ENCODE measurements at regions not wholly inside any gene's neighbourhood (a gene's known extent, or its start where the extent isn't known, plus 50 kb on each side); places are given as distances from the start of the nearest gene placed in this dataset.

DNA sequence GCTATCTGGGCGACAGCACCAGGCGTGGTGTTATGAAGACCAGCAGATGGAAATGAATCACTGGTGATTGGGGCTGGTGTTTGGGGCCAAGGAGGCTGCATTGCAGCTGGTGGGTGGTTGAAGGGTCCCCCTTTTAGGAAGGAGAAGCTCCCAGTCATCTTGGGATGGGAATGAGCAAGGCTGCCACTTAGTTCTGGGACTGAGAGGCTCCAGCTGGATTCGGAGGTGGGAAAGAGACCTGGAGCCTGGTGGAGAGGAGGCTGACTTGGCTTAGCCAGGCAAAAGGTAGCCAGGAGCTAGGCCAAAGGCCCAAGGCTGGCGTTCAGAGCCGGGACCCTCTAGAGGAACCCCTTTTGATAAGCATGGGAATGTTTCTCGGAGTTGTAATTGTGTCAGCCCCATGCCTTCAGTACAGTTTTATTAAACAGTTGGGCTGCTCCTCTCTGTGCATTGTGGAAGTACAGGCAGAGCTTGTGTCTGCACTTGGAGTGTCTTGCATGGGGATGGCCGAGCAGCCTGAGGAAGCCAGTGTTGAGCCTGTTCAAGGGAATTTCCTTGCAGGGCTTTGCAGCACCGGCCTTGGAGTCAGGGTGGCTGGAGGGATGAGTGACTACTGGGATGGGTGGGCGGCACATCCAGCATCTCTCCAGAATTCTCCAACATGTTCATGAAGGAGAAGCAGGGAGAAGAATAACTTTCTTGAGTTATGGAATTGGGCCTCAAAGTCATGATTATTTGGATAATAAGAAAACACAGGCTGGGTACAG, 234.9 kb downstream of the BAMBI start:
- no peak for TF ChIP-seq POLR2A (IDR thresholded peaks at IDR 0.05)
- TF ChIP-seq, protein P1, sequence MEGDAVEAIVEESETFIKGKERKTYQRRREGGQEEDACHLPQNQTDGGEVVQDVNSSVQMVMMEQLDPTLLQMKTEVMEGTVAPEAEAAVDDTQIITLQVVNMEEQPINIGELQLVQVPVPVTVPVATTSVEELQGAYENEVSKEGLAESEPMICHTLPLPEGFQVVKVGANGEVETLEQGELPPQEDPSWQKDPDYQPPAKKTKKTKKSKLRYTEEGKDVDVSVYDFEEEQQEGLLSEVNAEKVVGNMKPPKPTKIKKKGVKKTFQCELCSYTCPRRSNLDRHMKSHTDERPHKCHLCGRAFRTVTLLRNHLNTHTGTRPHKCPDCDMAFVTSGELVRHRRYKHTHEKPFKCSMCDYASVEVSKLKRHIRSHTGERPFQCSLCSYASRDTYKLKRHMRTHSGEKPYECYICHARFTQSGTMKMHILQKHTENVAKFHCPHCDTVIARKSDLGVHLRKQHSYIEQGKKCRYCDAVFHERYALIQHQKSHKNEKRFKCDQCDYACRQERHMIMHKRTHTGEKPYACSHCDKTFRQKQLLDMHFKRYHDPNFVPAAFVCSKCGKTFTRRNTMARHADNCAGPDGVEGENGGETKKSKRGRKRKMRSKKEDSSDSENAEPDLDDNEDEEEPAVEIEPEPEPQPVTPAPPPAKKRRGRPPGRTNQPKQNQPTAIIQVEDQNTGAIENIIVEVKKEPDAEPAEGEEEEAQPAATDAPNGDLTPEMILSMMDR (IDR thresholded peaks at IDR 0.05) = no peak

Measured in lower leg skin (tissue), 3 donors.